Esophagus muscularis mucosa (tissue), 4 donors: ENCODE measurements at regions not wholly inside any gene's neighbourhood (a gene's known extent, or its start where the extent isn't known, plus 50 kb on each side); places are given as distances from the start of the nearest gene placed in this dataset.

Experiments
- DNase-seq: peaks from one replicate; pipeline ENCODE4 v3.0.0-alpha.2; 2017; ENCODE audit errors: extremely low spot score
- H3K27ac ChIP-seq, 4 donors: fragments of 200-600 bp; sonication (generic); replicated peaks in 1 of 4; 1 replicate in 3 of 4; 2 replicates in 1 of 4; pipeline ENCODE4 v1.5.1; 2016 to 2019; ENCODE audit warnings: mild to moderate bottlenecking in 1 of 4
- H3K27me3 ChIP-seq, 4 donors: fragments of 200-600 bp; sonication (generic); one replicate each; pipeline versions ENCODE4 v1.5.1 to v1.6.0; 2016 to 2019
- H3K36me3 ChIP-seq, 4 donors: fragments of 200-600 bp; sonication (generic); one replicate each; pipeline ENCODE4 v1.5.1; 2016 to 2019
- H3K4me1 ChIP-seq, 4 donors: fragments of 200-600 bp; sonication (generic); one replicate each; pipeline ENCODE4 v1.5.1; 2016 to 2019
- H3K4me3 ChIP-seq, 4 donors: fragments of 200-600 bp; sonication (generic); 1 replicate in 2 of 4; 2 replicates in 2 of 4; pipeline ENCODE4 v1.5.1; 2016 to 2019; ENCODE audit warnings: mild to moderate bottlenecking in 4 of 4, moderate library complexity in 1 of 4
- H3K9me3 ChIP-seq, 4 donors: fragments of 200-600 bp; sonication (generic); 1 replicate in 3 of 4; 2 replicates in 1 of 4; pipeline ENCODE4 v1.5.1; 2016 to 2019
- EP300 ChIP-seq: sonication (generic); formaldehyde crosslinking; IDR thresholded peaks from one replicate; pipeline ENCODE4 v1.6.1; 2017; ENCODE audit warnings: antibody characterized with exemption
- POLR2A ChIP-seq: fragments of 450-650 bp; IDR thresholded peaks from one replicate; pipeline ENCODE4 v1.6.1; 2017; ENCODE audit warnings: antibody characterized with exemption, moderate library complexity, mild to moderate bottlenecking, low read depth
- POLR2AphosphoS5 ChIP-seq, 2 donors: sonication (generic); formaldehyde crosslinking; IDR thresholded peaks; one replicate each; pipeline ENCODE4 v1.6.1; 2017; ENCODE audit warnings: antibody characterized with exemption in 2 of 2
- WGBS: methylation state at CpG from one replicate; pipeline ENCODE4 v1.1.5; 2018; 5-methylcytosine and 5-hydroxymethylcytosine counted together
- intact Hi-C: fragments of 100-400 bp; cut with DNase I; formaldehyde crosslinking; loops from one replicate; pipeline ENCODE4 v1.15.1; 2023
- TF ChIP-seq, protein P1 (sequence below), 3 experiments: fragments of 200-600 bp in 2 of 3; fragments of 450-650 bp in 1 of 3; sonication (generic) in 2 of 3; IDR thresholded peaks; one replicate each; pipeline ENCODE4 v1.5.1; 2017 to 2019; ENCODE audit warnings: antibody characterized with exemption in 3 of 3, mild to moderate bottlenecking in 2 of 3, moderate library complexity in 1 of 3

DNA sequence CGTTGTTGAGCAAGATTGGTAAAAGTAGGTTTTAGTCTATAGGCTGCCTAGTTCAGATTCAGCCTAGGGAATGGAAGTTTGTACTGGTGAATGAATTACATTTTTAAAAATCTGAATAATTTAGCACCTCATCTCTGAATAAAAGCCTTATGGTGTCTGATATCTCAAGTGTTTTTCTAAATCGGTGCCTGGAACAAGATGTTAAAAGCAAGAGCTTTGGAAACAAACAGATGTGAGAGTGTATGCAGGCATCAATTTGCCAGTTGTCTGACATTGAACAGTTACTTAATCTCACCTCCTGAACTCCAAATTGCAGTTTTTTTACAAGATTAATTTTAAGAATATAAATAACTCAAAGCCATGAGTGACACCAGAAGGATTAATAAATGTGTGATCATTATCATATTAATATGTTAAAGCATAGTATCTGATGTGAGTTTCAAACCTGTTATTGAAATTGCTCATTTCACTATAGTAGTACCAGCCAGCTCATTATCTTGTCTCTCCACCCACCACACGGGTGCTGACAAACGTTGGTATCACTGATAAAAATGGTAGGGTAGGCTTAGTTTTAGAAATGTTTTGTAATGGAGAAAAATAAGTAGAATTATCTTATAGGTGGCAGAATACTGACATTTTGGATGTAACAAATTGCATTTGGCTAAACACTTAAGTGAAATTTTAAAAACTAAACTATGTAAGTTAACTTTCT lies 157.3 kb downstream of the FAM83B start:
- 72% methylated on average over 4 of the region's 4 CpGs for WGBS
- Histone ChIP-seq H3K36me3 (no peaks in the 10 kb centered on the region), H3K27ac (no peak overlapping the region)

DNA sequence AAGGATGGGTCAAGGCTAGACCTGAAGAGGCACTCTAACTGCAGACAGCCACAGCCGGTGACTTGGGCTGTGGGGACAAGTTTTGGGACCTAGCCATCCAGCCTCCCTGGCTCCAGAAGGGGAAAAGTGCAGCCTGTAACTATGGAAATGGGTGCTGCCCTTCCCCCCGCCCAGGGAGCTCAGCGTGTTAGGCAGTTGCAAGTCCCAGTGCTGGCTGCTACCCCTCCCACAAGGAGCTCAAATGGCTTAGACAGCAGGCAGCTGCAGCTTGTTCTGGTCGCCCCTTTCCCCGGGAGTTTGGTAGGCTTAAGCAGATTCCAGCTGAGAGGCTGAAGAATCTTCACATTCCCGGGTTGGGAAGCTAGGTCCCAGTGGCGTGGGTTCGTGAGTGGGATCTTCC lies 162.6 kb downstream of the FAM83B start:
- Histone ChIP-seq H3K4me1 (peaks cover 0 to 4% (median under 1%) of the 10 kb centered on the region in 4 donors), H3K9me3 (no peaks in the 10 kb centered on the region), H3K4me3 (no peak overlapping the region), H3K36me3 (no peaks in the 10 kb centered on the region), H3K27ac (no peak overlapping the region), H3K27me3 (no peaks in the 10 kb centered on the region)
- intact Hi-C loops, result no loop called here
- no peak for DNase-seq
- TF ChIP-seq EP300, result no peak
- TF ChIP-seq POLR2A, result no peak
- no peak for TF ChIP-seq POLR2AphosphoS5 (IDR thresholded peaks at IDR 0.05)
- TF ChIP-seq, protein P1, sequence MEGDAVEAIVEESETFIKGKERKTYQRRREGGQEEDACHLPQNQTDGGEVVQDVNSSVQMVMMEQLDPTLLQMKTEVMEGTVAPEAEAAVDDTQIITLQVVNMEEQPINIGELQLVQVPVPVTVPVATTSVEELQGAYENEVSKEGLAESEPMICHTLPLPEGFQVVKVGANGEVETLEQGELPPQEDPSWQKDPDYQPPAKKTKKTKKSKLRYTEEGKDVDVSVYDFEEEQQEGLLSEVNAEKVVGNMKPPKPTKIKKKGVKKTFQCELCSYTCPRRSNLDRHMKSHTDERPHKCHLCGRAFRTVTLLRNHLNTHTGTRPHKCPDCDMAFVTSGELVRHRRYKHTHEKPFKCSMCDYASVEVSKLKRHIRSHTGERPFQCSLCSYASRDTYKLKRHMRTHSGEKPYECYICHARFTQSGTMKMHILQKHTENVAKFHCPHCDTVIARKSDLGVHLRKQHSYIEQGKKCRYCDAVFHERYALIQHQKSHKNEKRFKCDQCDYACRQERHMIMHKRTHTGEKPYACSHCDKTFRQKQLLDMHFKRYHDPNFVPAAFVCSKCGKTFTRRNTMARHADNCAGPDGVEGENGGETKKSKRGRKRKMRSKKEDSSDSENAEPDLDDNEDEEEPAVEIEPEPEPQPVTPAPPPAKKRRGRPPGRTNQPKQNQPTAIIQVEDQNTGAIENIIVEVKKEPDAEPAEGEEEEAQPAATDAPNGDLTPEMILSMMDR (IDR thresholded peaks at IDR 0.05), result no peak
- 49% methylated on average over 6 of the region's 8 CpGs for WGBS

More for the DNA sequence above, 157.3 kb downstream of the FAM83B start:
- DNase-seq, result no peak
- Histone ChIP-seq H3K4me3 (no peak overlapping the region), H3K4me1 (no peaks in the 10 kb centered on the region), H3K27me3 (no peaks in the 10 kb centered on the region), H3K9me3 (no peaks in the 10 kb centered on the region)
- intact Hi-C loops, result no loop called here
- TF ChIP-seq POLR2A (no peak), POLR2AphosphoS5 (IDR thresholded peaks at IDR 0.05) (no peak), EP300 (no peak)
- TF ChIP-seq, protein P1 (IDR thresholded peaks at IDR 0.05), result no peak

DNA sequence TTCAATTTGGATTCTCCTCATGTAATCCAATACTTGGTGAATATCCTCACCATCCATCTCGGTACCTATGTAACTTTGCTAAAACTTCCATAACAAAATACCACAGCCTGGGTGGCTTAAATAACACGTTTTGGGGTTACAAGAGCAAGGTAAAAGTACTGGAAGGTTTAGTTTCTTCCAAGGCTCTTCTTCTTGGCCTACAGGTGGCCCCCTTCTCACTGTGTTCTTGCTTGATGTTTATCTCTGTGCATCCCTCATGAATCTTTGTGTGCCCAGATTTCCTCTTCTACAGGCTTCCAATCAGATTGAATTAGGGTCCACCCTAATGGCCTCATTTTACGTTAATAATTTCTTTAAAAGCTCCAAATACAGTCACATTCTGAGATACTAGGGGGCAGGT lies 163.3 kb upstream of the HCRTR2 start:
- H3K4me3 ChIP-seq, result no peak overlapping the region
- no peaks in the 10 kb centered on the region for H3K9me3 ChIP-seq
- no peak overlapping the region for H3K27ac ChIP-seq
- H3K27me3 ChIP-seq, result no peaks in the 10 kb centered on the region
- H3K36me3 ChIP-seq, result no peaks in the 10 kb centered on the region
- intact Hi-C loops, result no loop called here
- H3K4me1 ChIP-seq, result peaks cover 0 to 10% (median 2%) of the 10 kb centered on the region in 4 donors
- WGBS, result 77% methylated on average over 3 of the region's 3 CpGs
- TF ChIP-seq POLR2A, result no peak
- TF ChIP-seq, protein P1 (IDR thresholded peaks at IDR 0.05), result no peak
- TF ChIP-seq EP300, result no peak
- TF ChIP-seq POLR2AphosphoS5 (IDR thresholded peaks at IDR 0.05), result no peak
- no peak for DNase-seq

DNA sequence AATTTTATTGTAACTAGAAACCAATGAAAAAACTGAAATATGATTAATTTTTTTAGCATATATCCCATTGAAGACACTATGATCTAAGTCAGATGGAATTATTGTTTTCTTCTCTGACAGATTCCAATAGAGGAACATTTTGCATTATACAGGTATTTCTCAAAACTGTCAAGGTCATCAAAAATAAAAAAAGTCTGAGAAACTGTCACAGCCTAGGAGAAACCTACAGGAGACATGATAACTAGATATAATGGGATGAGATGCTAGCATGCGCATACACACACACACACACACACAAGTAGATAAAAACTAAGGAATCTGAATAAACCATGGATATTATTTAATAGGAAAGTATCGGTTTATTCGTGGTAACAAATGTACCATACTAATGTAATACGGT lies 161.9 kb upstream of the HCRTR2 start:
- H3K9me3 ChIP-seq, result no peaks in the 10 kb centered on the region
- TF ChIP-seq EP300, result no peak
- TF ChIP-seq POLR2A, result no peak
- no peak for TF ChIP-seq POLR2AphosphoS5 (IDR thresholded peaks at IDR 0.05)
- TF ChIP-seq, protein P1 (IDR thresholded peaks at IDR 0.05), result no peak
- WGBS, result 98% methylated on average over 4 of the region's 4 CpGs
- H3K27me3 ChIP-seq, result no peaks in the 10 kb centered on the region
- no peaks in the 10 kb centered on the region for H3K36me3 ChIP-seq
- intact Hi-C loops, result no loop called here
- peaks cover 0 to 10% (median 2%) of the 10 kb centered on the region in 4 donors for H3K4me1 ChIP-seq
- H3K27ac ChIP-seq, result no peak overlapping the region
- H3K4me3 ChIP-seq, result no peak overlapping the region
- DNase-seq, result no peak
